Parathyroid adenoma (tissue), 2 donors: ENCODE measurements at regions not wholly inside any gene's neighbourhood (a gene's known extent, or its start where the extent isn't known, plus 50 kb on each side); places are given as distances from the start of the nearest gene placed in this dataset.

ENCODE experiments used
- H2AFZ ChIP-seq: fragments of 300-600 bp; sonication (generic); one replicate; pipeline ENCODE4 v1.7.0; 2017; ENCODE audit warnings: antibody characterized with exemption, mild to moderate bottlenecking
- H3K27ac ChIP-seq: fragments of 300-600 bp; sonication (generic); one replicate; pipeline ENCODE4 v1.7.0; 2017
- H3K27me3 ChIP-seq: fragments of 300-600 bp; sonication (generic); one replicate; pipeline ENCODE4 v1.7.0; 2017; ENCODE audit warnings: low read length; ENCODE audit not compliant: control insufficient read depth, insufficient read depth
- H3K36me3 ChIP-seq: fragments of 300-600 bp; sonication (generic); one replicate; pipeline ENCODE4 v1.7.0; 2017; ENCODE audit warnings: low read length; ENCODE audit not compliant: control insufficient read depth, insufficient read depth
- H3K4me1 ChIP-seq: fragments of 300-600 bp; sonication (generic); one replicate; pipeline ENCODE4 v1.7.0; 2017; ENCODE audit warnings: control low read depth
- H3K4me2 ChIP-seq: fragments of 300-600 bp; sonication (generic); one replicate; pipeline ENCODE4 v1.7.0; 2017; ENCODE audit warnings: low read length
- H3K4me3 ChIP-seq: fragments of 300-600 bp; sonication (generic); one replicate; pipeline ENCODE4 v1.7.0; 2017; ENCODE audit warnings: low read depth, low read length
- H3K79me2 ChIP-seq: fragments of 300-600 bp; sonication (generic); one replicate; pipeline ENCODE4 v1.7.0; 2017; ENCODE audit warnings: control low read depth
- H3K9ac ChIP-seq: fragments of 300-600 bp; sonication (generic); one replicate; pipeline ENCODE4 v1.7.0; 2017; ENCODE audit warnings: mild to moderate bottlenecking
- H3K9me3 ChIP-seq: fragments of 300-600 bp; sonication (generic); one replicate; pipeline ENCODE4 v1.7.0; 2017; ENCODE audit warnings: low read length; ENCODE audit not compliant: control insufficient read depth
- CTCF ChIP-seq: fragments of 300-600 bp; sonication (generic); IDR thresholded peaks from one replicate; pipeline ENCODE4 v1.7.0; 2017; ENCODE audit warnings: antibody characterized with exemption, mild to moderate bottlenecking
- donor health status: primary hyperparathyroidism.

DNA sequence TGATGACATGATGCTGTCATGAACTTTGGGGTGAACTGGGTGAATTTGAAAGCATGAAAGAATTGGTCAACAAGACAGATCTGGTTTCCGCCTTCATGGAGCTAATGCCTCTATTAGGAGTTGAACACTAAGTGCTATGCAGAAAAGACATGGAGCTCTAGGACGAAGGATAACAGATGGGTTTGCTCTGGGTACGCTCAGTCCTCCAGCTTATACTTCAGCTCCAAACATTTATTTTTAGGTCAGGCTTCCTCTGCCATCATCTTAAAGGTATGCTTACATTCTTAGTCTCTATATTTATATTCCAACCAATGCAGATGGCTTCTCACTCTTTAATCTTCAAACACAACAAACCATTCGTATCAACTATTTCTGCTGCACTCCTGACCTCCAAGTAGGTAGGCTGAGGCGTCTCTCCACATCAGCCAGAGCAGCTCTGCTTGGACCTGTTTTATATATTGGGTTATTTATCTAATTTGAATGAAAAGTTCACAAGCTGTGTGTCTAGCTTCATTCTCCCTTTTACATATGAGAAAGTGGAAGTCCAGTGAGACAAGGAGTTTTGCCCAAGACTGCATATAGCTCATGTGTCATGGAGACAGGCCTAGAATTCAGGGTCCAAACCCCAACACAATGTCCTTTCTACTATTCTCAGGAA lies 226.3 kb downstream of the SPTSSA start:
- H3K4me3 ChIP-seq, result no peak overlapping the region
- H3K9me3 ChIP-seq, result no peaks in the 10 kb centered on the region
- no peak overlapping the region for H2AFZ ChIP-seq
- H3K4me1 ChIP-seq, result no peaks in the 10 kb centered on the region
- no peaks in the 10 kb centered on the region for H3K36me3 ChIP-seq
- H3K27ac ChIP-seq, result no peak overlapping the region
- TF ChIP-seq CTCF, result no peak
- H3K27me3 ChIP-seq, result no peaks in the 10 kb centered on the region
- H3K9ac ChIP-seq, result no peak overlapping the region
- H3K4me2 ChIP-seq, result no peak overlapping the region
- no peaks in the 10 kb centered on the region for H3K79me2 ChIP-seq

- Histone ChIP-seq H3K9ac (no peak overlapping the region), H3K9me3 (no peaks in the 10 kb centered on the region), H3K4me2 (no peak overlapping the region), H3K4me1 (no peaks in the 10 kb centered on the region), H3K36me3 (no peaks in the 10 kb centered on the region), H3K27me3 (no peaks in the 10 kb centered on the region), H3K4me3 (no peak overlapping the region), H3K27ac (no peak overlapping the region), H3K79me2 (no peaks in the 10 kb centered on the region), H2AFZ (no peak overlapping the region)
- no peak for TF ChIP-seq CTCF
These were observed 227.8 kb downstream of the SPTSSA start for GRCh38 chr14:34234258-34234657.

DNA sequence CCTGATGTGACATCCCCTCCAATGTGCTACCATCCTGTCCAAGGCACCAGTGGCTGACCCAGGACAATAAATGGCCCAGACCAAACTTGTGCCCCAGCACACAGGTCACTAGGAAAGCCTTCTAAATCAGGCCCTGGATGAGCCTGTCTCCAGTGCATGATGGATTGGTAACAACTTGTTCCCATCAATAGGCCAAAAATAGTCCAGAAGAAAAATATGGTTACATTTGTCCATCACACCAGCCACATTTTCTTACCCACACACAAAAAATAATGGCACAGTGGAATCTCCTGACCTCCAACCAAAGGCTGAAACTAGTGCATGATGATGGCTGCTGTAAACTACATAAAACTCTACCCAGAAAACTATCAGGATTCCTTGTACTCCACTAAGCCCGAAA lies 228.4 kb downstream of the SPTSSA start:
- no peaks in the 10 kb centered on the region for H3K79me2 ChIP-seq
- no peak for TF ChIP-seq CTCF

GRCh38 chr14:34232790-34233189 lies 229.2 kb downstream of the SPTSSA start:
- no peak overlapping the region for H3K27ac ChIP-seq
- no peaks in the 10 kb centered on the region for H3K4me1 ChIP-seq
- H3K36me3 ChIP-seq, result no peaks in the 10 kb centered on the region

More for the DNA sequence above, 228.4 kb downstream of the SPTSSA start:
- no peak overlapping the region for H3K4me2 ChIP-seq
- H3K9me3 ChIP-seq, result no peaks in the 10 kb centered on the region
- no peaks in the 10 kb centered on the region for H3K4me1 ChIP-seq
- H3K36me3 ChIP-seq, result no peaks in the 10 kb centered on the region
- no peak overlapping the region for H3K27ac ChIP-seq
- no peak overlapping the region for H3K9ac ChIP-seq
- H3K4me3 ChIP-seq, result no peak overlapping the region
- no peak overlapping the region for H2AFZ ChIP-seq
- no peaks in the 10 kb centered on the region for H3K27me3 ChIP-seq

More at GRCh38 chr14:34232790-34233189, 229.2 kb downstream of the SPTSSA start:
- no peak overlapping the region for H2AFZ ChIP-seq
- H3K9ac ChIP-seq, result no peak overlapping the region
- no peaks in the 10 kb centered on the region for H3K79me2 ChIP-seq
- H3K27me3 ChIP-seq, result no peaks in the 10 kb centered on the region
- no peak overlapping the region for H3K4me2 ChIP-seq
- no peak for TF ChIP-seq CTCF
- no peak overlapping the region for H3K4me3 ChIP-seq
- H3K9me3 ChIP-seq, result no peaks in the 10 kb centered on the region
